CD4-positive, alpha-beta T cell treated with Interleukin-10 for 1 hour (primary cell): ENCODE measurements at regions not wholly inside any gene's neighbourhood (a gene's known extent, or its start where the extent isn't known, plus 50 kb on each side); places are given as distances from the start of the nearest gene placed in this dataset.
"Not testable (repeated sequence)": the region's sequence is repeated elsewhere in the genome, so short reads cannot be mapped to it uniquely, and the experiment has no call there.

ENCODE experiments used
- DNase-seq: peaks from one replicate; pipeline ENCODE4 v3.0.0-alpha.2; 2020

DNA sequence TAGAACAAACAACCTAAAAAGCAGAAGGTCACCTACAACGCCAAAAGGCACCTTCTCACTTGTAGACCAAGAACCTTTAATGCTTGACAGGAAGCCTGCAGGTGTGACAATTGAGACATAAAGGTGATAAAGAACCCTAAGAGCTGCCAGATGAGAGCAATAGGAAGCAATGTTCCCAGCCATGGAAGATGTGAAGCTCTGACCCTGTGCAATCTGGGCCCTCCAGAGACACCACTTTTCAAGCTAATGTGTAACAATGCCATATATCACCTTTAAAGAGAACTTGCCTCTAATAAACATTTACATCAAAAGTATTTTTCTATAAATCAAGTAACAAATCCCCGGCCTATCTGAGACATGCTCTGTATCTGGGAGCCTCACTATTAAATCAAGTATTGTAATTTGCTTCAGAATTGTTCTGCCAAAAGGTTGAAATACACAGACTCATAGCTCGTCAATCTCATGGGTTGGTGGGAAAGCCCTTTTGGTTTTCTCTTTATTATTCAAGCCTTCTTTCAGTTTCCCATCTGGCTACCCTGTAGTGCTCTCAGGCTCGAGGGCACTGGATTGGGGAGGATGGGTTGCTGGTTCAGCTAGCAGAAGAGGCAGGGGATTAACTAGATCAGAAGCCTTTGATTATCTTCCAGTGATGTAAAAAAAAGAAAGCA lies 368.9 kb downstream of the BUD13 start:
- DNase-seq = no peak

DNA sequence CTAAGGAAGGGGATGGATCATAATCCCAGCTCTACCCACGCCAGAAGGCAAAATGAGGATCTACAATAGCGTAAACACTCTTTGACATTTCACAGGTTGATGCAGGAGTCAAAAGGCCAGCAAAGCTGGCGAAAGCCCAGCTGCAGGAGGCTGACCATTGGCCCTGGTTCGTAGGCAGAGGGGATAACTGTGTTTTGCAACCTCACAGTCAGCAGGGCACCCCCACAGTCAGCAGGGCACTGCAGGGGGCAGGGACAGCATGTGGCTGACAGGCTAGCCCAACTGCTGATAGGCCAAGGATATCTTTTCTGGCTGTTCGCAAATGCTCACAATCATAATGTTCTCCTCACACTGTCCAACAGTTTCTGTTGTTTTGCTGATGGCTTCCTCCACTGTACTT lies 372.7 kb downstream of the BUD13 start:
- DNase-seq = no peak

DNA sequence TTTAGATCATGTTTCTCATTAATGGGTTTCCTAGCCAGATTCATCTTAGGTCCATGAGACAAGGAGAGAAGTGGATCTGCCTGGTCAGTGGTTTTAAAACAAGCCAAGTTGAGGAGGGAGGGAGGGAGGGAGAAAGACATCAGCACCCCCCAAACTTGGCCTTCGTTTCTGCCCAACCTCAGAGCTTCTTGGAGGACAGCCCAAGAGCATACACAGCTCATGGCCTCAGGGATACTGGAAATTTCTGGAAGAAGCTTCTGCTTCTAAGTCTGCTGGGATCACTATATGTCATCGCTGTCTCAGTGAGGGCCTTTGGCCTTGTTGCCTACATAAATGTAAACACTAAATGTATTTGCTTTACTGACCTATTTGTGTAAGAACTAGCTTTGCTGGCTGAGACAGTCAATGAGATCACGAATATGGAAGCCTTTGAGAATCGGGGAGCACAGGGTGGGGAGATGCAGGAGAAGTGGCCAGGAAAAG lies 375.1 kb downstream of the BUD13 start:
- no peak for DNase-seq

DNA sequence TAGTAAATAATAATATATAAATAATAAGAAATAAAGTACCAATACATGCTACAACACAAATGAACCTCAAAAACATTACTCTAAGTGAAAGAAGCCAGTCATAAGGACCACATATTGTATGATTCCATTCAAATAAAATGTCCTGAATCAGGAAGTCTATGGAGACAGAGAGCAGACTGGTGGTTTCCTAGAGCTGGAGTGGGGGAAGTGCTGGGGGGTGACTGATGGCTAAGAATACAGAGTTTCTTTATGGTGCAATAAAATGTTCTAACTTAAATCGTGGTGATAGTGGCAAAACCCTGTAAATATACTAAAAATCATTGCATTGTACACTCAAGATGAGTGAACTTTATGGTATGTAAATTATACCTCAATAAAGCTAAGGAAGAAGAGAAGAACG lies 376.5 kb downstream of the BUD13 start:
- no peak for DNase-seq

DNA sequence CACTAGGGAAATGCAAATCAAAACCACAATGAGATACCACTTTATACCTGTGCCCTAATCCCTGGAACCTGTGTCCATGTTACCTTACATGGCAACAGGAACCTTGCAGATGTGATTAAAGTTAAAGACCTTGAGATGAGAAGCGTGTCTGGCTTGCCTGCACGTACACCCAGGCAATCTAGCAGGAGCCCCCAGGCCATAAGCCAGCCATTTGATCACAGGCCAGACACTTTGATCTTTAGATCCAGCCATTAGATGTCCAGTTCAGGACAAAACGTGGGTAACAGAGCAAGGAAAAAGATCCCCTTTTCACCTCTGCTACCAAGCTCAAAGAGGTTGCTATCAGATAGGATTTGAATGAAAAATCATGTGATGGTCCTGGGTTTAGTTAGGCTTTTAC lies 378.8 kb downstream of the BUD13 start:
- no peak for DNase-seq

DNA sequence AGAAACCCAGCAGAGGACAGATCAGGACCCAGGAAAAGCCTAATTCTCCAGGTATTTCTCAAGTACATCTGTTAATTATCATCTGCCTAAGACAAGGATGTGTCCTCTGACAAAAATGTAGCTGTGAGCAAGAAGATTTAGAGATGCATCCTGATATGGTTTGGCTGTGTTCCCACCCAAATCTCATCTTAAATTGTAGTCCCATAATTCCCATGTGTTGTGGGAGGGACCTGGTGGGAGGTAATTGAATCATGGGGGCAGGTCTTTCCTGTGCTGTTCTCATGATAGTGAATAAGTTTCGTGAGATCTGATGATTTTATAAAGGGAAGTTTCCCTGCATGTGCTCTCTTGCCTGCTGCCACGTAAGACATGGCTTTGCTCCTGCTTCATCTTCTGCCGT lies 381.8 kb downstream of the BUD13 start:
- DNase-seq = no peak

DNA sequence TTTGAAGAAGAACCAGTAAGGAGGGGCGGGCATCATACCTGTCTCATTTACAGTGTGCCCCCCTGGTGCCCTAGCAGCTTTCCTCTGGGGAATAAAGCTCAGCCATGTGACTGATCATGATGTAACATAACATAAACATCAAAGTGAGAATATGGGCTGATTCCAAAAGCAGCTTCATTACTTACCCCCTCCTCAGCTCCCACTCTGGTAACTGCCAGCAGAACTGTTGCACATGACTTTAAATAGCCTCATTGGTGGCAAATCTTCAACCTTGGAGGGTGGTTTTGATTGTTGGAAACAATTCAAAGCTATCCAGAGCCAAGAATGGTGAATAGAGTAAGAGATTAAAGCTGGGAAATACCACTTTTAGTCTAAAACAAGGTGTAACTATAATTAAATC lies 384.6 kb downstream of the BUD13 start:
- DNase-seq = no peak

DNA sequence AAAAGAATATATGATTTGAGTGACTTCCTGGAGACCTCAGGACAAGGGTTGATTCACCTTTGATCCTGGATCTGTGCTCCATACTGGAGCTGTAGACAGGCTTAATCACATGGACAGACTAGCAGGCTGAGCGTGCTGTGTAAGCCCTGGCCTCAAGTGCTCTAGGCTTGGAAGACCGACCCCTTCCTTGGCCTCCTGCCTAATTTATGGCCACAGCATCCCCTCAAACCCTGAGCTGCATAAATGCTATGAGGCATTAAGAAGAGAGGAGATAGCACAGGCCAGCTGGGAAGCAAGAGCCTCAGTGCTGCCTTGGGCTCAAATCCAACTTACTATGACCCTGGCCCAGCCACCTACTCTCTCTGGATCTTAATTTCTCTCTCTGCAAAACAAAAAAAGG lies 385.1 kb downstream of the BUD13 start:
- DNase-seq = no peak

DNA sequence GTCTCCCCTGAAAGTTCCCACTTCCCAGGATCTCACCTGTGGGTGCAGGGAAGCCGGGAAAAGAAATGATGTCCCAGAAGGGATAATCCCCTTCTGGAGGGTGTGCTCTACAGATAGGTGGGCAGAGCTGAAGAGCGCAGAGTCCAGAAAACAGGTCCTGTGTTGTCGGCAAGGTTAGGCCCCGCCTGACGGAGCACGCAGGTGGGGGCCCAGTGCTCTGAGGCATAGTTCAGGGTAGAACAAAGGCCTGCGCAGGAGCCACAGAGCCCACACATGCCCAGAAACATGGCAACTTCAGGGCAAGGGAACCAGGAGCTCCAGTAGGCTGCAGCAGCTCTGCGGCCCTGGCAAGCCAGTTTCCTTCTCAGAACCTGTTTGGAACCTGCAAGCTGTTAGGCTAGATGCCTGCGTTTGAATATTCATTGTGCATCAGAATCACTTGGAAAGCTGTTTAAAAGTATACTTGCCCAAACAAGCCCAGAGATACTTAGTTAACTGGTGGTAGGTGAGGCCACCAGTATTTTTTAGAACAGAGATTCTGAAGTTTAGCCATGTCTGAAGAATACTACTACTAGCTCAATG lies 386.6 kb downstream of the BUD13 start:
- no peak for DNase-seq

DNA sequence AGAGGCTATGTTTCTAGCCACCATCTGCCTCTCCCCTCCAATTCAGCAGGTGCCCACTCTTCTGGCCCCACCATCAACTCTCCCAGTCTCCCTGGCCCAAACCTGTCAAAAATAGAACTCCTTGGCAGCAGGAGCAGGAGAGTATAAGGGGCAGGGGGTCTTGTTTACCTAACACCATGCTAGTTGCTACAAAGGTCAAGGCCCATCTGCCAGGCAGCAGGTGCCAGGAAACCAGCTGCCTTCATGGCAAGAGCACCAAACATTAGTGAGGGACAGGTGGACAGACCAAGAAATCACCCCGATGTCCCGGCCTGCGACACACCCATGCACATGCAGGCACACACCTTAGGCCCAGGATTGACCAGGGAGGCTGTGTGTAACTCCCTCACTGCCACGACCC lies 387.9 kb downstream of the BUD13 start:
- DNase-seq = no peak

DNA sequence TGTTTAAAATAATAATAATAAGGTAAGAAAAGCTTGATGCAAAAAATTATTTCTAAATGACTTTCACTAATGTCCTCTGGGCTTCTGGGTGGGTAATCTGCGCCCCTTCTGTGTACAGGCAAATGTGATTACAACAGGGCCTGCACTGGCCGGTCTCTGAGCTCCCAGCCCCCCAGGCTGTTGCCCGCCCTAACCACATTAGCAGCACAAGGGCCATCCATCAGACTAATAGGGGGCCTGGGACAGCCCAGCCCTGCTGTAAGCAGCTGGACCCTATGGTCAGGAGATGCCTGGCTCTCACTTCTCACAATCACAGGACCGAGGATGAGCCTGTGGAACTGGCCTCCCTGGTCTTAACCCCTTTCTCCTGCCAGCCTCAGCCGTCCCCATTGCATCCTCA lies 388.4 kb downstream of the BUD13 start:
- no peak for DNase-seq

DNA sequence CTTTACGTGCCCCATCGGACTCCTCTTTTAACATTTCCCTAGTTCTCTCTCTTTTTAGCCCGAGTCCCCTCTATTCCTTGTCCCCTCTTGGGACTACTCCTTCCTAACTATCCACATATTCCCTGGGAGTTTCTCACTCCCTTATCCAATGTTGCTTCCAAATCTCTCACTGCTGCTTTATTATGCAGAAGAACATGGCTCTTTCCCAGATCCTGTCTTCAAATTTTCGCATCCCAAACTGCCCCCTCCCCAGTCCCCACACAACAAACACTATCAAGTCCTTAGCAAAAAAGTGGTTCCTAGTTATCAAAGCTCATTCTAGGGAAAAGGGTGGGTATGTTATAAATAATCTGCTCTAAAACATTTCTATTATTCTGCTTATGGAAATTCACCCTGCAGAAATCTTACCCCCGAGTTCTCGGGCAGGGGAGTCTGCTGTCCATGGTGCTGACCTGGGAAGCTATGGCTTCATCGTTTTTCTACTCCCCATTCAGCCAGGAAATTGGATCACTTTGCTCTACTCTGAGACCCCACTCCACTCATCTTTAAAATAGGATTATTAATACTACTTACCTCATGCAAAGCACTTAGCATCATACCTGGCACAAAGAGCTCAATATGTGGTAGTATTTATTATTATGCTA lies 393.5 kb downstream of the BUD13 start:
- no peak for DNase-seq

DNA sequence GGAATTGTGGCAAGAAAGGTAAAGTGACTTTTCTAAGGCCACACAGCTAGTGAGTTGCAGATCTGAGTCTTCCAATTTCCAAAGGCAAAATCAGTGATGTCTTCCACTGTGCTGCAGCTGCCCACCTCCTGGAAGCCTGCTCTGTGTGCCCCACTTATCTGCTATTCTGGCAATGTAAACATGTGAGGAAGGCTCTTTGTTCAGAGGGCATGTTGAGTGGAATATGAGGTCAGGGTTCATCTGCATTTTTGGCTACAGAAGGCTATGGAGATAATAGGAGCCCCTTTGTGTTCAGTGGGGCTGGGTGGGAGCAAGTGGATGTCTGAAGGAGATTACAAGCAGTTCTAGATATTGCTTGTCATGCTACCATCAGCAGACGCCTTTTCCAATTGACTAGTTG lies 396.2 kb downstream of the BUD13 start:
- no peak for DNase-seq

DNA sequence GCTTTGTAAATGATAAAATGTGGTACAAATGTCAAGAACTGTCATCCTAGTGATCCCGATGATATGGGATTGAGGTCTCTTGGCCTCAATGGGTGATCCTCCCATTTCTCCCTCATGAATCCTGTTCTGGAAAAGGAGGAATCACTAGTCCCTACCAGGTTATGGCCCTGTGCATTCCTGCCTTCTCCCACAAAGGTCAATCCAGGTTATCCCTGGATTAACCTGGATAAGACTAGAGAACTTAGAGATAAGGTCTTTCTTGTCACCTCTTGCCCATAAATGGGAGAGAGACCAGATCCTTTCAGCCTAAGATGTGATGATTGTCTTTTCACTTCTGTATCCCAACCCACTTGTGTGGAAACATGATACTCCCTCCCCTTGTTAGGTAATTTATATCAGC lies 396.7 kb downstream of the BUD13 start:
- DNase-seq = no peak

DNA sequence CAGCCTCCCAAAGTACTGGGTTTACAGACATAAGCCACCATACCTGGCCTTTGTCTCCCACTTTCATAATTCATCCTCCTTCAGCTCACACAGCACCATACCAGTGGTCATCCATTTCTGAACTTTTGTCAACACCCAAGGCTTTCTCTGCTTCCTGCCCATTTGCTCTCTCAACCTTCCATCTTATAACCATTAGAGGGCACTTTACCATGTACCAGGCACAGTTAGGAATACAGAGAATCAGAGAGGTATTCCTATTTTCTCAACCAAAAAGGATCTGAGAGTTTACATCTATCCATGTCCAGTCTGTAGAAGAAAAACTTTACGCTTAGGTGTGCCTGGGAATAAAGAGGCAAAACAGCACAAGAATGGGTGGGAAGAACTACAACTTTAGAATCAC lies 397.6 kb downstream of the BUD13 start:
- no peak for DNase-seq

DNA sequence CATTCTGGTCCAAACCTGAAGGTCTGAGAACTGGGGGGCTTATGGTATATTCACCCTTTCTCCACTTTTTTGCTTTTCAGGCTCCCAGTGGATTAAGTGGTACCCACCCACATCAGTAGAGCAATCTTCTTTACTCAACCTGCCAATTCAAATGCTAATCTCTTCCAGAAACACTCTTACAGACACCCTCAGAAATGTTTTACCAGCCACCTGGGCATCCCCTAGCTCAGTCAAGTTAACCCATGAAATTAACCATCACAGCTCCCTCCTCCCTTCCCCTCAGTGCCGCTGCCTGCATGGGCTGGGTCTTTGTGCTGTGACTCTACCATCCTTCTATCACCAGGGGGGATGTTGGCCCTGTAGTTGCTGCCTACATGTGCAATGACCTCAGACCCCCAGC lies 398.7 kb downstream of the BUD13 start:
- no peak for DNase-seq

DNA sequence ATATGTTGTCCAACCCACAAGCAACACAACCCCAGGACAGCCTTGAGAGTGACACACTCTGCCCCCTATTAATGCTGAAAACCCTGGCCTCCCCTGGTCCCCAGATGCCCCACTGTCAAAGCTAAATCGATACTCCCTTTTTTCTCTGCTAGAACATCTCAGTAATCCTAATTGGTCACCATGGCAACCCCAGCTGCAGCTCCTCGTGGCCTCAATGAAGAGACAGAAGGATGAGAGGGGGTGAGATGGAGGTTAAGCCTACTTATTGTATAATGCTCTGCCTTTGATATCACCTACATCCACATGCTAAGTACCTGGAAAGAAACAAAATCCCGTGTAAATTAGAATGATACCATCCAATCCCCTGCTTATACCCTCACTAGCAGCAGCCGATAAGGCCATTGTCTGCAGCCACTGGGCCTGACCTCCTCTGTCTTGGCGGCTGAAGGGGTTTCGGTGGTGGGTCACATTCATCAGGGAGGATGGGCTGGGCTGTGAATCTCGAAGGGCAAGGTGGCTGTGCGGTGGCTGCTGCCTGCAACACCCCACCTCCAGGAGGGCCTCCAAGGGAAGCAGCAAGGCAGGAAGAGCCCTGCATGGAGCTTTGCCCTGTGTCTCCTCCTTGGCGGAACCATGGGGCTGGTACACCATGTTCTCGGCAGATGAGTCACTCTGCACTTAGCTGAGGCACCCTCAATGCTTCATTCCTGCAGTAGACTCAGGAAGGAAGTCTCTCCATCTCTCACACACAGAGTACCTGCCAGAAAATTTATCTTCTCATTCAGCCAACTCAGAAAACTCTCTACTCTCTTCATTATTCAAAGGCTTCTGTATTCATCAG lies 399.5 kb downstream of the BUD13 start:
- DNase-seq = no peak

DNA sequence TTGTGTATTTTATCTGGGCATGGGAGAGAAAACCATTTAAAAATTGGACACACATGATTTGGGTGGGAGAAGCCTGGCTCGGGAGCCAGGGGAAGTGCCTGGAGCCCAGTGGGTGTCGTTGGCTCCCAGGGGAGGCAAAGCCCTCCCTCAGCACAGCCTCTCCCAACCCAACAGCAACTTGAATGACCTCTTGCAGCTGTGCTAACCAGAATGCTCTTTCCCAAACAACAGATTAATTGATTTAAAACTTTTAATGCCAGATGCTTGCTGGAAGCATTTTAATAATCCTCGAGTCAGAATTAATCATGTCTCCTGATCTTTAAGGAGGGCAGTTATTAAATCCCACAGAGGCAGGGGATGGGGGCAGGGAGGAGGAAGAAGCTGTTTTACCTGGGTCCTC lies 401.6 kb downstream of the BUD13 start:
- DNase-seq = no peak

DNA sequence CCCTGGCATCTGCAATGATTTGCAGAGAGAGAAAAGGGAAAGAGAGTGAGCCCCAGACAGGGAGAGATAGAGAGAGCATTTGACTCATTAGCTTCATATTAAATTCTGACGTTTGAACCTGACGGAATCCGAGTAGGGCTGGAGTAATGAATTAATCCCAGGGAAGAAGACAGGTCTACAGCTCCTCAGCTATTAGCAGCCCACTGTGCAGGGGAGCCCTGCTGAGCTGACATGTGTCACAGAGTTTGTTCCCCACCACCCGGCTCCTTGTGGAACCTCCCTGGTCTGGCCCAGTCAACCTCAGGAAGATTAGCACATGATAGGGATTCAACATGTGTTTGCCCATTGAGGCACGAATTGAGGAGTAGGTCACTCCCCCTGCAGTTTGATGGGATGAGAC lies 404.0 kb downstream of the BUD13 start:
- no peak for DNase-seq

DNA sequence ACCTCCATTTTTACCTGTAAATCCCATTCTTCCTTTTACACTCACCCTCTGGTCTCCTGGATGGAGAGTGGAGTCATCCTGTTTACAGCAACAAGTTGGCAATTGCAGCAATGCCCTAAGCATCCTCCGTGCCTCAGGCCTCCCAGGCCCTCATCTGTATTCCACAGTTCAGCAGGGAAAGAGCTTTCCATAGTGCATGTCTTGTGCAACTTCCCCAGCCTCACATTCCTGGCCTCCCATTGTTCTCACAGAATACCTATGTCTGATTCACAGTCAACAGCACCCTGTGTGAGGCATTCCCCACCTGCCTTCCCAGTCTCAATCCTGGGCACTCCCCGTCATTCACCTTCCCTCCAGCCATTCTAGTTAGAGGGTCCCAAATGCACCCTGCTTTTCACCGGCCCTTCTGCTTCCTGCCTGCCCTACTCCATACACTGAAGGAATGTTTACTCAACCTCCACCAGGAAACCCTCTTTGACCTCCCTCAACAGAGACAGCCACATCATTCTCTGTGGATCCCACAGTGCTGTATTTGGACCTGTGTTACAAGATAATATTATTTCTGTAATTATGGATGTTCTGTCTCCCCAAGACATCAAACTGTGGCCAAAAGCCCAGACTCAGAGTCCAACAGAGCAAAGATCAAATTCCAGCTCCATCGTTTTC lies 405.7 kb downstream of the BUD13 start:
- no peak for DNase-seq

DNA sequence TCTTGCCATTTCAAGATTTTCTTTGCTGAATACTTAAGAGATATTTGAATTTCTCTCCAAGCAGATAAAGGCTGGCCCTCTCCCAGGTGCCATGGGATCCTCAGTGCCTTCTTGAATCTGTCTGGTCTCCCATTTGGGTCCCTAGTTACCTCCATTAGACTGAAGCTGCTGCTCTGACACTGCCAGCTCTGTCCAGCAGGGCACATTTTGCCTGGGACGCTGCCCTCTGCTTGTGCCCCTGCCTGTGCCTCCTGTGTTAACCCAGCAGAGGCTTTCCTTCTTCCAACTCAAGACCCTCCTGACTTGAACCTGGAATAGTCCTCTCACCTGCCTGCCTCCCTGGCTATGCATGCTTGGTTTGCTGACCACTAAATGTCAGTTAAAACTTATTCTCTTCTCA lies 406.3 kb downstream of the BUD13 start:
- no peak for DNase-seq

DNA sequence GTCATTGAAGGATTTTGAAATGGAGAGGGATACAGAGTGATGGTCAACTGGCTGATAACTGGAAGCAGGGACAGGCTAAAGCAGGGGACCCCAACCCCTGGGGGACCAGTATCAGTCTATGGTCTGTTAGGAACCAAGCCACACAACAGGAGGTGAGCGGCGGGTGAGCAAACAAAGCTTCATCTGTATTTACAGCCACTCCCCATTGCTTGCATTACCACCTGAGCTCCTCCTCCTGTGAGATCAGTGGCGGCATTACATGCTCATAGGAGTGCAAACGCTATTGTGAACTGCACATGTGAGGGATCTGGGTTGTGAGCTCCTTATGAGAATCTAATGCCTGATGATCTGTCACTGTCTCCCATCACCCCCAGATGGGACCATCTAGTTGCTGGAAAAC lies 407.9 kb downstream of the BUD13 start:
- not testable (repeated sequence) for DNase-seq

DNA sequence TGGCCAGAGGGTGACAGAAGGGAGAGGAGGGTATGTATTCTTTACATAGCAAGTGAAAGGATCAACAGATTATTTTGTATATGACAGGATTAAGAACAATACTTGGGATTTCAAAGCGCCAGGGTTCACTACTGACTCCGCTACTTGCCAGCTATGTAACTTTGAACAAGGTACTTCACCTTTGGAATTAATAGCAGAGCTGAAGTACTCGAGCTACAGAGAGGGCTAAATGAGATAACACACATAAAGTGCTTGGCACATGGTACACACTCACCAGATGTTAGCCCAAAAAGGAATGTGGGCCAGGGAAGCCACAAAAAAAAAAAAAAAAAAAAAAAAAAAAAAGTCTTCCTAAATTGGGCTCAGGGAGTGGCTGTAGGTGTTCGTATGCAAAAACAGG lies 408.4 kb downstream of the BUD13 start:
- no peak for DNase-seq
